Immature natural killer cell (primary cell): ENCODE measurements at regions not wholly inside any gene's neighbourhood (a gene's known extent, or its start where the extent isn't known, plus 50 kb on each side); places are given as distances from the start of the nearest gene placed in this dataset.

ENCODE experiments used
- DNase-seq, 3 donors: peaks; one replicate each; pipeline ENCODE4 v3.0.0; 2022; ENCODE audit warnings: mixed read lengths in 1 of 3
- H3K27ac Mint-ChIP-seq, 6 donors: one replicate each; pipeline ENCODE4 v1.8.0; 2020; ENCODE audit warnings: mixed read lengths in 6 of 6, mild to moderate bottlenecking in 5 of 6, inconsistent platforms in 4 of 6, moderate library complexity in 3 of 6
- H3K27me3 Mint-ChIP-seq, 3 donors: one replicate each; pipeline ENCODE4 v1.8.0; 2020 to 2021; ENCODE audit warnings: low read depth in 3 of 3, mild to moderate bottlenecking in 3 of 3, mixed read lengths in 3 of 3, moderate library complexity in 3 of 3, inconsistent platforms in 1 of 3
- H3K36me3 Mint-ChIP-seq, 3 donors: one replicate each; pipeline ENCODE4 v1.8.0; 2020; ENCODE audit warnings: mixed read lengths in 3 of 3, inconsistent platforms in 2 of 3, mild to moderate bottlenecking in 2 of 3
- H3K4me1 Mint-ChIP-seq, 2 donors: one replicate each; pipeline ENCODE4 v1.8.0; 2020; ENCODE audit warnings: inconsistent platforms in 2 of 2, mild to moderate bottlenecking in 2 of 2, mixed read lengths in 2 of 2, moderate library complexity in 1 of 2
- H3K4me3 Mint-ChIP-seq, 5 donors: one replicate each; pipeline ENCODE4 v1.8.0; 2020; ENCODE audit warnings: mild to moderate bottlenecking in 5 of 5, mixed read lengths in 5 of 5, inconsistent platforms in 3 of 5, moderate library complexity in 3 of 5
- H3K9me3 Mint-ChIP-seq, 6 donors: one replicate each; pipeline ENCODE4 v1.8.0; 2020; ENCODE audit warnings: mild to moderate bottlenecking in 6 of 6, mixed read lengths in 6 of 6, inconsistent platforms in 4 of 6, moderate library complexity in 3 of 6

- peak overlapping the region in 1 of 6 donors; percentile 38 for H3K27ac Mint-ChIP-seq
- no peaks in the 10 kb centered on the region for H3K36me3 Mint-ChIP-seq
- no peaks in the 10 kb centered on the region for H3K9me3 Mint-ChIP-seq
- DNase-seq, result no peak
- peaks cover 5 to 7% of the 10 kb centered on the region in 2 donors for H3K4me1 Mint-ChIP-seq
- no peak overlapping the region for H3K4me3 Mint-ChIP-seq
- H3K27me3 Mint-ChIP-seq, result peaks cover under 1 to 4% (median 2%) of the 10 kb centered on the region in 3 donors
Measured at GRCh38 chr6:25172819-25173218, 106.4 kb upstream of the CARMIL1 start.

- Mint-ChIP-seq H3K27ac (no peak overlapping the region), H3K9me3 (no peaks in the 10 kb centered on the region), H3K36me3 (no peaks in the 10 kb centered on the region), H3K4me3 (no peak overlapping the region), H3K4me1 (peaks cover 5 to 7% of the 10 kb centered on the region in 2 donors), H3K27me3 (peaks cover 2 to 4% (median 4%) of the 10 kb centered on the region in 3 donors)
- DNase-seq, result no peak
Measured at GRCh38 chr6:25173246-25173645, 105.9 kb upstream of the CARMIL1 start.

GRCh38 chr6:25173951-25174474 lies 105.2 kb upstream of the CARMIL1 start:
- peaks cover 5 to 7% of the 10 kb centered on the region in 2 donors for H3K4me1 Mint-ChIP-seq
- no peak for DNase-seq
- H3K4me3 Mint-ChIP-seq, result no peak overlapping the region
- H3K27me3 Mint-ChIP-seq, result peaks cover 2 to 5% (median 4%) of the 10 kb centered on the region in 3 donors
- H3K9me3 Mint-ChIP-seq, result no peaks in the 10 kb centered on the region
- no peaks in the 10 kb centered on the region for H3K36me3 Mint-ChIP-seq
- H3K27ac Mint-ChIP-seq, result no peak overlapping the region

GRCh38 chr6:25174678-25175077 lies 104.5 kb upstream of the CARMIL1 start:
- Mint-ChIP-seq H3K4me1 (peaks cover 5 to 7% of the 10 kb centered on the region in 2 donors), H3K27me3 (peaks cover 2 to 5% (median 4%) of the 10 kb centered on the region in 3 donors), H3K4me3 (no peak overlapping the region), H3K9me3 (no peaks in the 10 kb centered on the region), H3K36me3 (no peaks in the 10 kb centered on the region), H3K27ac (no peak overlapping the region)
- no peak for DNase-seq

- H3K4me3 Mint-ChIP-seq, result no peak overlapping the region
Measured at GRCh38 chr6:25175196-25175595, 104.0 kb upstream of the CARMIL1 start.

GRCh38 chr6:25175681-25176080 lies 103.5 kb upstream of the CARMIL1 start:
- DNase-seq, result no peak
- Mint-ChIP-seq H3K36me3 (no peaks in the 10 kb centered on the region), H3K27ac (no peak overlapping the region), H3K4me1 (peaks cover 5 to 7% of the 10 kb centered on the region in 2 donors), H3K9me3 (no peaks in the 10 kb centered on the region), H3K27me3 (peaks cover 2 to 5% (median 4%) of the 10 kb centered on the region in 3 donors), H3K4me3 (no peak overlapping the region)

More at GRCh38 chr6:25175196-25175595, 104.0 kb upstream of the CARMIL1 start:
- H3K27ac Mint-ChIP-seq, result no peak overlapping the region
- H3K4me1 Mint-ChIP-seq, result peaks cover 5 to 7% of the 10 kb centered on the region in 2 donors
- DNase-seq, result no peak
- no peaks in the 10 kb centered on the region for H3K9me3 Mint-ChIP-seq
- H3K27me3 Mint-ChIP-seq, result peaks cover 2 to 5% (median 4%) of the 10 kb centered on the region in 3 donors
- no peaks in the 10 kb centered on the region for H3K36me3 Mint-ChIP-seq

GRCh38 chr6:25176466-25176865 lies 102.7 kb upstream of the CARMIL1 start:
- H3K36me3 Mint-ChIP-seq, result no peaks in the 10 kb centered on the region
- no peak overlapping the region for H3K4me3 Mint-ChIP-seq

GRCh38 chr6:25177500-25178028 lies 101.6 kb upstream of the CARMIL1 start:
- DNase-seq, result no peak
- Mint-ChIP-seq H3K9me3 (no peaks in the 10 kb centered on the region), H3K27ac (no peak overlapping the region), H3K36me3 (no peaks in the 10 kb centered on the region), H3K4me3 (no peak overlapping the region), H3K4me1 (peaks cover 5 to 7% of the 10 kb centered on the region in 2 donors), H3K27me3 (peaks cover 2 to 5% (median 4%) of the 10 kb centered on the region in 3 donors)

More at GRCh38 chr6:25176466-25176865, 102.7 kb upstream of the CARMIL1 start:
- H3K27ac Mint-ChIP-seq, result no peak overlapping the region
- no peaks in the 10 kb centered on the region for H3K9me3 Mint-ChIP-seq
- H3K27me3 Mint-ChIP-seq, result peaks cover 2 to 5% (median 4%) of the 10 kb centered on the region in 3 donors
- H3K4me1 Mint-ChIP-seq, result peaks cover 5 to 7% of the 10 kb centered on the region in 2 donors
- no peak for DNase-seq

- no peak overlapping the region for H3K4me3 Mint-ChIP-seq
- H3K9me3 Mint-ChIP-seq, result no peaks in the 10 kb centered on the region
- peaks cover 2 to 7% of the 10 kb centered on the region in 2 donors for H3K4me1 Mint-ChIP-seq
- peaks cover 0 to 5% (median 4%) of the 10 kb centered on the region in 3 donors for H3K27me3 Mint-ChIP-seq
- H3K36me3 Mint-ChIP-seq, result no peaks in the 10 kb centered on the region
- H3K27ac Mint-ChIP-seq, result no peak overlapping the region
- DNase-seq, result no peak
Measured at GRCh38 chr6:25178336-25179035, 100.7 kb upstream of the CARMIL1 start.

- H3K4me1 Mint-ChIP-seq, result peaks cover 2 to 7% of the 10 kb centered on the region in 2 donors
- no peaks in the 10 kb centered on the region for H3K36me3 Mint-ChIP-seq
- H3K4me3 Mint-ChIP-seq, result no peak overlapping the region
- no peak for DNase-seq
- no peak overlapping the region for H3K27ac Mint-ChIP-seq
- H3K9me3 Mint-ChIP-seq, result no peaks in the 10 kb centered on the region
- peaks cover 0 to 5% (median 4%) of the 10 kb centered on the region in 3 donors for H3K27me3 Mint-ChIP-seq
Measured at GRCh38 chr6:25179051-25179778, 100.0 kb upstream of the CARMIL1 start.

- Mint-ChIP-seq H3K36me3 (no peaks in the 10 kb centered on the region), H3K4me3 (no peak overlapping the region), H3K9me3 (no peaks in the 10 kb centered on the region), H3K27me3 (peaks cover 0 to 8% (median 4%) of the 10 kb centered on the region in 3 donors), H3K27ac (no peak overlapping the region), H3K4me1 (no peaks in the 10 kb centered on the region)
- no peak for DNase-seq
Measured at GRCh38 chr6:25180630-25181349, 98.4 kb upstream of the CARMIL1 start.

GRCh38 chr6:25181350-25181724 lies 97.8 kb upstream of the CARMIL1 start:
- no peak for DNase-seq
- H3K4me1 Mint-ChIP-seq, result no peaks in the 10 kb centered on the region
- no peak overlapping the region for H3K27ac Mint-ChIP-seq
- H3K9me3 Mint-ChIP-seq, result no peaks in the 10 kb centered on the region
- H3K4me3 Mint-ChIP-seq, result no peak overlapping the region
- no peaks in the 10 kb centered on the region for H3K36me3 Mint-ChIP-seq
- peaks cover 0 to 8% (median 2%) of the 10 kb centered on the region in 3 donors for H3K27me3 Mint-ChIP-seq

GRCh38 chr6:25181923-25182322 lies 97.3 kb upstream of the CARMIL1 start:
- H3K27me3 Mint-ChIP-seq, result peaks cover under 1 to 11% (median 2%) of the 10 kb centered on the region in 3 donors
- H3K36me3 Mint-ChIP-seq, result no peaks in the 10 kb centered on the region
- H3K9me3 Mint-ChIP-seq, result no peaks in the 10 kb centered on the region
- no peaks in the 10 kb centered on the region for H3K4me1 Mint-ChIP-seq
- no peak overlapping the region for H3K4me3 Mint-ChIP-seq
- no peak overlapping the region for H3K27ac Mint-ChIP-seq
- DNase-seq, result no peak
